IPS-NIHi7 (cell line): ENCODE measurements at regions not wholly inside any gene's neighbourhood (a gene's known extent, or its start where the extent isn't known, plus 50 kb on each side); places are given as distances from the start of the nearest gene placed in this dataset.

Experiments used
- DNase-seq: peaks from one replicate; pipeline ENCODE4 v3.0.0; 2012; ENCODE audit warnings: mixed read lengths; ENCODE audit errors: extremely low spot score

DNA sequence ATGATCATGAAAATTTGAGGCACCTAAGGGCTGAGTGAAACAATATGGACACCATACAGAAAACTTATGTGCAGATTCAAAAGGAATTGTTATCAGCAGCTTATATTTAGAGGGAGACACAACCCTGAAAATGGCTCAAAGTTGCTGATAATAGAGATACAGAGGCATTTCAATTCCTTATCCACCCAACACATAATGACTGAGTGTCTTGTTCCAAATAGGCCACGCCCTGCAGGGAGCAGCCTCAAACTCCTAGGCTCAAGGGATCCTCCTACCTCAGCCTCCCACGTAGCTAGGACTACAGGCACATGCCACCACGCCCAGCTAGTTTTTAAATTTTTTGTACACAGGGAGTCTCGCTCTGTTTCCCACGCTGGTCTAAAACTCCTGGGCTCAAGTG is 79.0 kb downstream of the LBH start:
- DNase-seq, result no peak

DNA sequence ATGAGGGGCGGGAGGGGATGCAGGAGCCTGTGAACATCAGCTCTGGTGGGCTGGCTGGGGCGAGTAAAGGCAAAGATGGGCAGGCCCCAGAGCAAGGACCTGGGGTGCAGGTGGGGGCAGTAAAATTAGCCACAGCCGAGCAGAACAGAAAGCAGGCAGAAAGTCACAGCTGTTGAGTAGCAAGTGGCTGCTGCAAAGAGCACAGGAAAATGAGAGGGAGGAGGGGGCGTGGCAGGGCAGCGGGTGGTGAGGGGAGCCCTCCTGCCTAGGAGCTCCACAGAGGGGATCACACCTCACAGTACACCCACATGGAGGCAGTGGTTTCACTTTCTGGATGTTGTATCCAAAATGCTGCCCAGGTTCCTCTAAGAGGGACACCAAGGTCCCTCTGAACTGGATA is 79.6 kb downstream of the LBH start:
- no peak for DNase-seq

DNA sequence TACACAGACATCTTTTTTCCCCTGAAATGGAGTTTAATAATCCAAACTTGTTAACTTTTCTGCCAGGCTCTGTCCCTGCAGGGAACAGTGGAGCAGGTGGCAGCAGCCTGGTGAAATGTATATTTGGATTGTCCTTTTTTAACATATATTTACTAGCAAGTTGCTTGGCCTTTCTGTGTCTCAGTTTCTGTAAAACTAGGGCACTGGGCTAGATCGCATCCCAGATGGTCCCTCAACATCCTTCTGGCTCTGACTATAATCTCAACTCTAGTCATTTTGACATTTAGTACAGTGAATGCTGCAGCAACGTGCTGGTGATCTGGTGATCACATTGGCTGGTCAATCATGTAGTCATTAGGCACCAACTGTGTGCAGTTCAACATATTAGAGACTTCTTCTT is 80.4 kb downstream of the LBH start:
- no peak for DNase-seq

DNA sequence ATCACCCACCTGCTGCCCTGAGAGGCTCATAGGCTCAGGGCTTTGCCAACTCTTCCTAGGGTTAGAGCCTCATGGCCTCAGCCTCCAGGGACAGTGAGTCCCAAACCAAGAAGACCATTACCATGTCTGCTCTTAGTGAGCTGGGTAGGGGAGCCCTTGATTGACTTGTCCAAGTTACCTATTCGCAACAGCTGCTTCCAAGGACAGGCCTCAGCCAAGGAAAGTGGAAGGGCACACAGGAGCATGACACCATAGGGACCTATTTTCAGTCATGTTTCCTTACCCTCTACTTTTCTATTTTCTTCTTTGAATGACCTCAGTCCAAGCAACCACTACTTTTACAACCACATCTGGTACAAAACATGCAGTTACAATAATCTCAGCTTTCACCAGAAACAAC is 81.6 kb downstream of the LBH start:
- DNase-seq, result no peak

DNA sequence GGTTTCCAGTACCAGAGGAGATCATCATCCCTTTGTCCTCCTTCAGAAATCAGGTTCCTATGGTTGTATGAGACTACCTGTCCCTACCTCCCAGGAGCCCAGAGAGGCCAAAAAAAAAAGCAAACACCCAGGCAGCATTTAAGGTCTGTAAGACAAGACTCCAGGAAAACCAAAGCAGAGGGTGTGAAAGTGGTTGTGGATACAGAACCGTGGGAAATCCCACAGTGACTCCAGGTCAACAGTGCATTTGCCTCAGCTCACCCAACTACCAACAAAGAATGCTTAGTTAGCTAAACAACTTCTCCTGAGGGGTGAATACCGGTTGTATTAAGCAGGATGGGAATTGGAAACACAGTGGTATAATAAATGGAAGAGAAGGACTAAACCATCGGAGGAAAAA is 83.6 kb downstream of the LBH start:
- DNase-seq, result no peak

DNA sequence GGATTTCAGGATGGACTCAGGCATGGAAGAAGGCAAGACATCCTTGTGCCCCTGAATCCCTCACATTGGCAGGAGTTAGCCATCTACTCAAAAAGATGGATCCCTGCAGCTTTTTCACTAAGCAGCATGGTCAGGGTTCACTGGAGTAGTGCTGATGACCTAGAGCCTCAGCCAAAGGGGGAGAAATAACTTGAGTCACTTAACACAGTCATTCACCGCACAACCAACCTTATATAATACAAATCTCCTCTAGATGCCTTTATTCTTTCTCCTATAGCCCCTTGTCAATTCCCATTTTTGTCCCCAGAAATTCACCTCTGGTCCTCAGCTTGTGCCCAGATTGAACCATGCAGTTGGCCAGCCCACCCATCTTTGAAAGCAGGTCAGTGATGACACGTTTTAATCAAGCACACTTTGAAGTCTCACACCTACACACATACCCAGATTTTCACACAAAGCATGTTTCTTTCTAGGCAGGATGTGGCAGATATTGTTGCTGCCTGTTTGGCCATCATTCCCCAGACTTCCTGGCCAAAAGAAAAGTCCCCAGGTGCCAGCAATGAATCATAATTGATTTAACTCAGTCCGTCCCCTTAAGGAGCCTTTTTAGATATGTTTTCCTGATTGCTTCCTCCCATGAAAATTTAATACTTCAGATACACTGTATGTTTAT is 84.2 kb downstream of the LBH start:
- no peak for DNase-seq

DNA sequence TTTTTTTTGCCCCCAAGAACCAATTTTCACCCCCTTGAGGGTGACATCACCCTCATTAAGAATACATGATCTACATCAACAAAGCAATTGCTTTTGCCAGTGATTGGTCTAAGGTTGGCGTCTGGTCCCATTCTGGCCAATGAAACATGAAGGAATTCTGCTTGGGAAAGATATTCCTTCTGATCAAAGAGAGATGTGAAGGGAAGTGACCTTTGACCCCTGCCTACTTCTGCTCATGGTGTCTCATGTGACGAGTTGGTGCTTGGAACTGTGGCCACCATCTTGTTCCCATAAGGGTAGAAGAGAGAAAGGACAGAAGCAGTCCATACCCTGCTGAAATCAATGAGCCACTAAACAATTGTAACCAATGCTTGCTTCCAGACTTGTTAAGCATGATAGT is 85.1 kb downstream of the LBH start:
- no peak for DNase-seq

DNA sequence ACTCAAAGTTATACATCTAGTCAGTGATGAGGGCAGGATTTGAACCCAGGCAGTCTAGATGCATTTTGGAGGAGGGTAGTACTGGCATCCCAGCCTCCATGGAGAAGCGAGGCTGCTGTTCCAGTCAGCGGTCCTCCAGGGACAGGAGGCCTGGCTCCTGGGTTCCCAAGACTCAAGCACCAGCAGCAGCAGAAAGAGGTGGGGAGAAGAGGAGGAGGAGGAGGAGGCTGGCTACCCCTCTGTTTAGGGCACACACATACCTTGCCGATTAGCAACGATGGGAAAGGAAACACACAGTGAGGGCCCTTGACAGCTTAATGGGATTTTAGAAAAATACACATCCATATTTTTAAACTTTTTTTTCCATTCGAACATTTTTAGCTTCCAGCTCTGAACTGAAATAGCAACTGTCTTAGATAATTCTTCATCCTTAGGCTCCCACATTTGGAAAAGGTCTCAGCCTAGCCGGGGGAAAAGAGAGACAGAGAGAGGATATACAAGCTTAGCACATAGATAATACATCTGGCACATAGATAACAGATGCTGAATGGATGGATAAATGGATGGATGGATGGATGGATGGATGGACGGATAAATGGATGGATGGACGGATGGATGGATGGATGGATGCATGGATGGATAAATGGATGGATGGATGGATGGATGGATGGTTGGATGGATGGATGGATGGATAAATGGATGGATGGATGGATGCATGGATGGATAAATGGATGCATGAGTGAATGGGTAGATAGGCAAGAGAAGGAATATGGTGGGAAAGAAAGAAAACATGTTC is 87.9 kb downstream of the LBH start:
- DNase-seq, result no peak

DNA sequence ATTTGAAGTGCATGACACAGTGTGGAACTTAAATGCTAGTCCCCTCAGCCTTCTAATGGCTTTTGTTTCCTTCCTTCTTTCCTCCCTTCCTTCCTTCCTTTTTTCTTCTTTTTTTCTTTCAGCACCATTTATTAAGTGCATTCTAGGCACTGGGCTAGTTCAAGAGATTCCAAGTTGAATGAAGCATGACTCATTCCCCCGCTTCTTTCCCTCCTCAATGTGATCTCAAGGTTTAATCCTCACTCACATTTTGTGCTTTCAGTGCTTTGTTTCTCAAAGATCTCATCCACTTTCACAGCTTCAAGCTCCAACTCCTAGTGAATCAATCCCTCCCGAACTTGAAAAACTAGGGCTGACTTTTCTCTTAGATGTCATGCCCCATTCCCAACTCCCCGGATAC is 90.1 kb downstream of the LBH start:
- no peak for DNase-seq

DNA sequence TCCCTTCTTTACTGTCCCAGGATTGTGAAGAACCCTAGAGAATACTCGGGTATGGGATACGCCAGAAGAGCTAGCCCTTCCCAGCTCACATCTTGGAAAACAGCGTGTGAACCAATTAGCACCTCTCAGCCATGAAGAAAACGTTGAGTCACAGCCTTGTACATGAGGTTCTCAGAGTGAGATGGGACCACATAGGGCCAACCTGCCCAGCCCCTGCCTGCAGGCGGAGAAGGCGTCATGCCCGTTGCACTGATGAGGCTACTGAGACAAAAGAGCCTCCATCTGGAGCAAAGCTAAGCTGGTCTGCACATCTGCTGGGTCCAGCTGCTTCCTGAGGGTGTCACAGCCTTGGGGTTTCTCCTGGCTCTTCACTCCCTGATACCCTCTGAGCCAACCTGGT is 92.2 kb downstream of the LBH start:
- DNase-seq, result no peak

DNA sequence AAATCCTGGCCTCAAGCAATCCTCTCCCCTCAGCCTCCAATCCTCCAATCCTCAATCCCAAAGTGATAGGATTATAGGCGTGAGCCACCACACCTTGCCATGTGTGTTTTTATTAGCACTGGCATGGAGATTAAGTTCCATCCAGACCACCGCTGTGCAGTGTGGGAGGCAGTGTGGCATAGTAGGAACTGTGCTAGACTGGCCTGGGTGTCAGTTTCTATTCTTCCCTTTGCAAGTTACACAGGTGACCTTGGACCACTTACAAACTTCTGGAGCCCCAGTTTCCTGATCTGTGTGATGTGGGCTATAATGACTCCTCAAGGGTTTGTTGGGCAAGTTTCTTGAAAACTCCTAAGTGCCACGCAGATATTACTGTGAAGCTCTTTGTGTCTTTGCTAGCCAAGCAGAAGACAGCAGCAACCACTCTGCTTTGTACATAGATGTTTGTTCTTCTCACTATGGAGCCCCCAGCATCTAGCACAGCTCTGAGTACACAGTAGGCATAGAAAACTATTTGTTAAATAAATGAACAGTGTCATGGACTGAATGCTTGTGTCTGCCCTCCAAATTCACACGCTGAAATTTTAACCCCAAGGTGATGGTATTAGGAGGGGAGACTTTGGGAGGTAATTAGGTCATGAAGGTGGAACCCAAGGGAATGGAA is 93.0 kb downstream of the LBH start:
- DNase-seq, result no peak

DNA sequence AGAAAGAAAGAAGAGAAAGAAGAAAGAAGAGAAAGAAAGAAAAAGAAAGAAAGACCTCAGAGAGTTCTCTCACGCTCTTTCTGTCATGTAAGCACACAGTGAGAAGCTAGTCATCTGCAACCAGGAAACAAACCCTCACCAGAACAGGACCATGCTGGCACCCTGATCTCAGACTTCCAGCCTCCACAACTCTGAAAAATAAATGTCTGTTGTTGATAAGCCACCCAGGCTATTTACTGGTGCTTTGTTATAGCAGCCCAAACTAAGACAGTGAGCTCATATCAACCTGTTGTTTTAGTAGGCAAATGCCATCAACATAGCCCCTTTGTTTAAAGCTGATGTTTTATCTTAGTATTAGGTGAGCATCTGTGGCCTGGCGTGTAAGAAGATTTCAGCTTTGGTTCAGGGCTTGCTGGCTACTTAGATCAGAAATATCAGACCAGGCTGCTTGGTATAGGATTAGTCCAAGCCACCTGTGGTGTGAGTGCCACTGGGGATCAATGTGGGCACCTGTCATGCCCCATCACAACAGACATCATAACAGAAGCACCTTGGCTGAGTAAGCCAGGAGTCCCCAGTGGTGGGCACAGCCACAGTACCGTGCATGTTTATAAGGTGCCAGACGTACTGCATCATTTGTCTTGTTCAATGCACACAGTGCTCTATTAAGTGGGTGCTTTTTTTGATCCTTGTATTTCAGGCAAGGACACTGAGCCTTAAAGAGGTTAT is 94.4 kb downstream of the LBH start:
- DNase-seq, result no peak

DNA sequence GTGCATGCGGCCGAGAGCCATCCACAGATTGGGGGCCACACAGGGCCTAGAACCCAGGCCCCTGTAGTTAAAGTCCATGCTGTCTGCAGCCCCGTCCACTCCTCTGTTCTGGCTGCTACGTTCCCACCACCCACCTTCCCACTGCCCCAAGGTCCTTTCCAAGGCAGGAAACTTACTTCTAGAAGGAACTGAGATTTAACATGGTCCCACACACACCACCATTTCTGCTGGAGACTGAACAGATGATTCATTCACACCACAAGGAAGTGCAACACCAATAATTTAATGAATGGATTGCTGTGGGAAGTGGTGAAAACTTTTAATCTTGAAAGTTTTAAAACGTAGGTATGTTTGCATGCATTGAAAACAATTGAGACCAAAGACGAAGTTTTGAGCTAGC is 95.2 kb downstream of the LBH start:
- DNase-seq, result no peak

DNA sequence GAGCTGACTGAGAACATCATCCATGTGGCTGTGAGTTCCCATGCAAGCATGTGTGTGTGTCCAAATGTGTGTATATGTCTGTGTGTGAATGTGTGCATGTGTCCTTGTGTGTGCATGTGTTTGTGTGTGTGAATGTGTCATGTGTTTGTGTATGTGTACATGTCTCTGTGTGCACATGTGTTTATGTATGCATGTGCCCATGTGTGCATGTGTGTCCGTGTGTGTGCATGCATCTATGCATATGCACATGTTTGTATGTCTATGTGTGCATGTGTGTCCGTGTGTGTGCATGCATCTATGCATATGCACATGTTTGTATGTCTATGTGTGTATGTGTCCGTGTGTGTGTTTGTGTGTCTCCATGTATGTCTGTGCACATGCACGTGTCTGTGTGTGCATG is 99.7 kb downstream of the LBH start:
- DNase-seq, result no peak

DNA sequence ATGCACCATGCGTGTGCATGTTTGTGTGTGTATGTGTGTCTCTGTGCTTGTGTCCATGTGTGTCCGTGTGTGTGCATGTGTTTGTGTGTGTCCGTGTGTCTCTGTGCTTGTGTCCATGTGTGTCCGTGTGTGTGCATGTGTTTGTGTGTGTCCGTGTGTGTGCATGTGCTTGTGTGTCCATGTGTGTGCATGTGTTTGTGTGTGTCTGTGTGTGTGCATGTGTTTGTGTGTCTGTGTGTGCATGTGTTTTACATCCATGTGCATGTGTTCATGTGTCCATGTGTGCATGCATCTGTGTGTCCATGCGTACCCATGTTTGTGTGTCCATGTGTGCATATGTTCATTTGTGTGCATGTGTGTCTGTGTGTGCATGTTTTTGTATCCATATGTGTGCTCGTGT is 100.5 kb downstream of the LBH start:
- no peak for DNase-seq

DNA sequence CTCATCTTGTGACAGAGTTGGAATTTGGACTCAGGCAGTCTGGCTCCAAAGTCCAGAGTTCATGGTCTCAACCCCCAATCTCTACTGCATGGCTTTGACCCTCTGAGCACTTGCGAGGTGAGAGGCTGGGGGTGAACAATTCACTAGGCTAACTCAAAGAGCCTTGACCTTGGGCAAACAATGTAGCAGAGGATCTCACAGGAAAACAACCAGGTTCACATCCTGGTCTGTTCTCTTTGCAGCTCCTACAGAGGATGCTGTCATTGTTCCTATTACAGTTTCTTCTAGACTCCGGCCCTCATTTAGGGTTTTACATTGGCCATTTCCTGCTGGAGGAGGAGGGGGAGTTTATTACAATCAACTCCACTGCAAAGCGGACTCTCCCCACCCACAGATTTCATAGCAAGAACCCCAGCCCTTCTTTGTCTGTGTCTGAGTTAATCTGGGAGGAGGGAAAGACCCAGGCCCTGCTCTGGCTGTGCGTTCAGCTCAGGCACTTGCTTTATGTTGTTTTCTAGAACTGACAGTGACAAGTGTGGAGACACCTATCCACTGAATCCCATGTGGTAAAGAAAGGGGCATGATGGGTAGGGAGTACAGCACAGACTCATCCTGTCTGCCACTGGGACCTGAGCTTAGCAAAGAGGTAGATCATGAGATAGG is 101.6 kb downstream of the LBH start:
- no peak for DNase-seq

DNA sequence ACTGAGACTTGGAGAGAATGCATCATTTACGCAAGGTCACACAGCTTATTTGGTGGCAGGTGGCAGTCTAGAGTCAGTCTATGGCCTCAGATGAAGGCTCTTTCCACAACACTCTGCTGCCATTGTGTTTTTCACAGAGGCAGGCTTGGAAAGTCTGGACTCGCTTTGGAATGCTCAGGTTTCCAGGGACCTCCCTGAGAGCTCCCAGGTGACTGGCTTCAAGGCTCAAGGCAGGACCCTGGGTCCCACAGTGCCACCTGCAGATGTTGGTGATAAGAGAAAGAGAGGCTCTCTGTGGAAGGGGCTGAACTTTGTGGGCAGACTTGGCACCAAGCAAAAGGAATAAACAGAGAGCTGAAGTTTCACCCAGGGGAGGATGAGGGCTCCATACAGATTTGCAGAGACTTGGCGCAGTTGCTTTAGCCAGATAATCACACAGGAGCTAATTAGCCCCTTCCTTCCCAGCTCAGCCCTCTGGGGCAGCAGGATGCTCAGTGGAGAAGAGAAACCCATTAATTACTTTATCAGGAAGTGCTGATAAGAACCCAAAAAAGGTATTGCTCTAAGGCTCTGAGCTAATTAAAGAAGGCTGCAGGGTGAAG is 103.5 kb downstream of the LBH start:
- DNase-seq, result peak; percentile 62

DNA sequence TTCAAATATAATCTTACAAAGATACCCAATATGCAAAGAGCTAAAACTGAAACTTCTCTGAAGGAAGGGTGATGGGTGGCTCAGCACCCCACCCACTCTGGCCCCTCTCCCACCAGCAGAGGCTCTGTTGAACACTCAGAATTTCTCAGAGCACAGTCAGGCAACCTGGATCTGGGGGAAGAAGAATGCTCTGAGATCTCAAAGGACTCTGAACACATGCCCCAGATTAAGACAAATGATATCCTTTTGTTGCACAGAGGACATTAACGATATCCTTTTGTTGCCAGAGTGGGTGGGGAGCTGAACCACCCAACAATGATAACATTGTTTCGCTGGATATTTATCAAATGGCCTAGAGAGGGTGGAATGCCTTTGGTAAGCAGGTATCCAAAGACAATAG is 104.8 kb downstream of the LBH start:
- DNase-seq, result no peak

DNA sequence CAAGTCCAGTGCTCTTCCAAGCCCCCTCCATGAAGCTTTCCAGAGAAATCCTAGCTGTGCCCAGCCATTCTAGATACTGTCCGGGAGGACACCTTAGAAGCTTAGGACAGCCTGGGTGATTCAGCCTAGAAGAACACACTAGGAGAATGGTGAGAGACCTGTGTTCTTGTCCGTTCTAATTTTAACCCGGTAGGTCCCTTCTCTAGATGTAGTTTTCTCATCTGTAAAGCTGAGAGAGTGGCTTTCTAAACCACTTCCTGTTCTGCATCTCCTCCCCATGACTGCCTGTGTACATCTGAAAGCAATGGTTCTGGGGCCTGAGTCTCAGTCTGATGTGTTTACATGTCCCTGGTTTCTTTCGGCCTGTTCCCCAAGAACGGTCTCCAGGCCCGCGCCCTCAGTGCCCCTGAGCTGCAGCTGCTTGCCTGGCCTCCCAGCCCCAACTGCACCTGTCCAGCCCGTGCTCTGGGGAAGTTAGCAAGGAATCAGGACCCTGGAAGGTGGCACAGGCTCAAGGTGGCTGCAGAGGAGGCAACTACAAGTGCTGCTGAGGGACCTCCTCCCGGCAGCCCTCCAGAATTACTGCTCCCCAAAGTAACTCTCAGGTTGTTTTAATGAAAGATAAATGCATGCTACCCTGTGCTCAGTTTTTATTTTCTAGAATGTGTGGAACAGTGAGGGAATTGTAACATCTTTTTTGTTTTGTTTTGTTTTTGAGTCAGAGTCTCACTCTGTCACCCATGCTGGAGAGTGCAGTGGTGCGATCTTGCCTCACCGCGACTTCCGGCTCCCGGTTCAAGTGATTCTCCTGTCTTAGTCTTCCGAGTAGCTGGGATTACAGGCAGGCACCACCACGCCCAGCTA is 105.9 kb downstream of the LBH start:
- DNase-seq, result no peak

DNA sequence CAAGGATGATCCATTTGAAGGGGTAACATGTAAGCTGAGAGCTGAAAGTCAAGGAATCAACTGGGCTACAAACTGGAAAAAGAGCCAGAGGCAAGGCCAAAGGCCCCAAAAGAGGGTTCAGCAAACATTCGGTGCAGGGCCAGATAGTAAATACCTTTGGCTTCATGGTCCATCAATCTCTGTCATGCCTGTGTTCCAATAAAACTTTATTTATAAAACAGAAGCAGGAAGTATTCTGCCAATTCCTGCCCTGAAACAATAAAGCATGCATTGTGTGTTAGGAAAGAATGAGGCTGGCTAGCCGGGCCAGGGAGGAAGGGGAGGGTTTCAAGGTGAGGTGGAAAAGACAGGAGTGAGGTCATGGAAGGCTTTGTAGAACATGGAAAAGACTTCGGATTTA is 107.1 kb downstream of the LBH start:
- no peak for DNase-seq

DNA sequence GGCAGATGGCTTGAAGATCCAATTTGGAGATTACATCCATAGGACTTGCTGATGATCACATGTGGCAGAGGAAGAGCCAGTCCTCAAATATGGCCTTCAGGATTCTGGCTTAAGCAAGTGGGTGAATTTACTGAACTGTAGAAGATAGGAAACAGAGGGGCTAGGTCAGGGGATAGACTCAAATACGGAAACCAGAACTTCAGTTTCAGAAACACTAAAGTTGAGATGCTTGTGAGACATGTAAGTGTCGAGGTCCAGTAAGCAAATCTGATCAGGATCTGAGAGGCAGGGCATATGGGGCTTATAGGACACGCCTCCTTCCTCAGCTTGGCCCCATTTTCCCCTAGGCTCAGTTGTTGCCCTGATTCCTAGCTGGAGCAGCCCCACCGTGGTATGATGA is 107.7 kb downstream of the LBH start:
- DNase-seq, result no peak
